GM21528 (cell line): ENCODE measurements at regions not wholly inside any gene's neighbourhood (a gene's known extent, or its start where the extent isn't known, plus 50 kb on each side); places are given as distances from the start of the nearest gene placed in this dataset.

Experiments used
- ATAC-seq: cut with Tn5 transposase; IDR thresholded peaks from one replicate; pipeline ENCODE4 v1.9.1; 2021; ENCODE audit warnings: mild to moderate bottlenecking, moderate library complexity; ENCODE audit not compliant: unreplicated experiment, low FRiP score

- ATAC-seq = no peak
These were observed 53.4 kb downstream of the RPLP1 start for GRCh38 chr15:69505956-69506556.

- ATAC-seq = no peak
These were observed 56.0 kb downstream of the RPLP1 start for GRCh38 chr15:69508659-69509058.

GRCh38 chr15:69509131-69509530 is 56.5 kb downstream of the RPLP1 start:
- no peak for ATAC-seq

- no peak for ATAC-seq
These were observed 57.9 kb downstream of the RPLP1 start for GRCh38 chr15:69510556-69510955.

- no peak for ATAC-seq
These were observed 58.4 kb downstream of the RPLP1 start for GRCh38 chr15:69511015-69511414.

- ATAC-seq = no peak
These were observed 59.2 kb downstream of the RPLP1 start for GRCh38 chr15:69511716-69512340.

- no peak for ATAC-seq
These were observed 60.9 kb downstream of the RPLP1 start for GRCh38 chr15:69513450-69513960.

GRCh38 chr15:69513986-69514385 is 61.4 kb downstream of the RPLP1 start:
- no peak for ATAC-seq

- no peak for ATAC-seq
These were observed 62.9 kb downstream of the RPLP1 start for GRCh38 chr15:69515508-69515907.

GRCh38 chr15:69515926-69516325 is 63.3 kb downstream of the RPLP1 start:
- no peak for ATAC-seq

GRCh38 chr15:69517052-69517451 is 64.4 kb downstream of the RPLP1 start:
- ATAC-seq = no peak

- no peak for ATAC-seq
These were observed 66.2 kb downstream of the RPLP1 start for GRCh38 chr15:69518806-69519205.

GRCh38 chr15:69520067-69520466 is 67.4 kb downstream of the RPLP1 start:
- no peak for ATAC-seq

GRCh38 chr15:69522361-69522760 is 69.7 kb downstream of the RPLP1 start:
- no peak for ATAC-seq

GRCh38 chr15:69523010-69524001 is 70.7 kb downstream of the RPLP1 start:
- ATAC-seq = no peak

GRCh38 chr15:69524296-69524695 is 71.7 kb downstream of the RPLP1 start:
- ATAC-seq = no peak

- ATAC-seq = no peak
These were observed 72.2 kb downstream of the RPLP1 start for GRCh38 chr15:69524814-69525213.

GRCh38 chr15:69525543-69525942 is 72.9 kb downstream of the RPLP1 start:
- no peak for ATAC-seq

GRCh38 chr15:69526081-69527061 is 73.8 kb downstream of the RPLP1 start:
- ATAC-seq = no peak

GRCh38 chr15:69529141-69529540 is 76.5 kb downstream of the RPLP1 start:
- no peak for ATAC-seq
